ENCODE measurements at regions not wholly inside any gene's neighbourhood (a gene's known extent, or its start where the extent isn't known, plus 50 kb on each side); places are given as distances from the start of the nearest gene placed in this dataset.

GRCh38 chrX:22396408-22396807 is 123.7 kb downstream of the CBLL2 start:
- DNase-seq = no peak

GRCh38 chrX:22397566-22397965 is 124.9 kb downstream of the CBLL2 start:
- no peak for DNase-seq

GRCh38 chrX:22399437-22400192 is 126.9 kb downstream of the CBLL2 start:
- no peak for DNase-seq

- DNase-seq = no peak
Observed at GRCh38 chrX:22404297-22404696, 131.6 kb downstream of the CBLL2 start.

GRCh38 chrX:22406201-22406737 is 133.6 kb downstream of the CBLL2 start:
- DNase-seq = no peak

- no peak for DNase-seq
Observed at GRCh38 chrX:22409418-22409817, 136.7 kb downstream of the CBLL2 start.

- no peak for DNase-seq
Observed at GRCh38 chrX:22424122-22424915, 151.6 kb downstream of the CBLL2 start.

GRCh38 chrX:22424919-22425318 is 152.2 kb downstream of the CBLL2 start:
- no peak for DNase-seq

- DNase-seq = no peak
Observed at GRCh38 chrX:22429704-22430103, 157.0 kb downstream of the CBLL2 start.

- no peak for DNase-seq
Observed at GRCh38 chrX:22430701-22431100, 158.0 kb downstream of the CBLL2 start.

- DNase-seq = no peak
Observed at GRCh38 chrX:22433292-22434070, 160.8 kb downstream of the CBLL2 start.

- DNase-seq = no peak
Observed at GRCh38 chrX:22445880-22446279, 173.2 kb downstream of the CBLL2 start.

GRCh38 chrX:22462959-22463358 is 190.2 kb downstream of the CBLL2 start:
- no peak for DNase-seq

GRCh38 chrX:22467571-22467970 is 194.9 kb downstream of the CBLL2 start:
- DNase-seq = no peak

GRCh38 chrX:22481436-22481835 is 208.7 kb downstream of the CBLL2 start:
- no peak for DNase-seq

- DNase-seq = no peak
Observed at GRCh38 chrX:22486296-22486695, 213.6 kb downstream of the CBLL2 start.

GRCh38 chrX:22516893-22517292 is 244.2 kb downstream of the CBLL2 start:
- DNase-seq = no peak

GRCh38 chrX:22520128-22520828 is 247.6 kb downstream of the CBLL2 start:
- DNase-seq = no peak

GRCh38 chrX:22526339-22526738 is 253.6 kb downstream of the CBLL2 start:
- DNase-seq = no peak

- DNase-seq = no peak
Observed at GRCh38 chrX:22527302-22527701, 254.6 kb downstream of the CBLL2 start.

- no peak for DNase-seq
Observed at GRCh38 chrX:22533898-22534297, 261.2 kb downstream of the CBLL2 start.

- DNase-seq = no peak
Observed at GRCh38 chrX:22534643-22535042, 261.9 kb downstream of the CBLL2 start.
